ENCODE measurements at regions not wholly inside any gene's neighbourhood (a gene's known extent, or its start where the extent isn't known, plus 50 kb on each side); places are given as distances from the start of the nearest gene placed in this dataset.
A peak's percentile ranks its signal among the peaks of the same experiment; 100 is the strongest.
"Not testable (repeated sequence)": the region's sequence is repeated elsewhere in the genome, so short reads cannot be mapped to it uniquely, and the experiment has no call there.

DNA sequence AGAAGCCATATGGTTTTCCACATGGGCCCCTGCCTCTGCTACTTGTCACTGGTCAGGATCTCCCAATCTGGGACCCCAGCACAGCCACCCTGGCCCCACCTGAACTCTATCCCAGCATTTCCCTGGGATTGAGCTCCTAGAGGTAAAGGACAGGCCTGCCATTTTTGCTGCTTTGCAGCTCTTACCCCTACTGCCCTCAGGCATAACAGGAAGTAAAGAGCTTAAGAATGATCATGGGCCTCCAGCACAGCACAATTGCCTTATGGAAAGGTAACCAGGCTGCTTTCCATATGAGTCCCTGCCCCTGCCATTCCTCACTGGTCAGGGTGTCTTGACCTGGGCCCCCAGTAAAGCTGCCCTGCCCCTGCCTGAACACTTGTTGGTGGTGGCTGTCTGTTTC lies 196.6 kb upstream of the XIST start:
- no peaks in the 10 kb centered on the region for H4K20me1 ChIP-seq (ENCODE audit: insufficient read depth, low read length)
- no peak overlapping the region for H2BK5ac ChIP-seq (ENCODE audit: low read depth, low read length, poor library complexity, severe bottlenecking)
- dilution Hi-C loops (cut with HindIII; ENCODE audit: low sequenced_read_pairs, unreplicated experiment), result no loop called here
- no peak overlapping the region for H4K8ac ChIP-seq (ENCODE audit: low read depth in 2 of 2, low read length in 2 of 2)
- BruUV-seq (replicated peaks), result no TSS peak
- H3K14ac ChIP-seq (replicated peaks; ENCODE audit: low read depth, low read length), result no peak overlapping the region
- no peak overlapping the region for H2AK5ac ChIP-seq (ENCODE audit: low read depth, low read length)
- no peak overlapping the region for H3K56ac ChIP-seq (ENCODE audit: extremely low read depth, insufficient read depth, low read length)
- peaks cover 4% of the 10 kb centered on the region for H3K9me3 ChIP-seq (ENCODE audit: control insufficient read depth, insufficient read depth, low read length)
- no peak overlapping the region for H4K5ac ChIP-seq (ENCODE audit: low read depth, low read length)
- H2BK120ac ChIP-seq (ENCODE audit: low read depth, low read length), result no peak overlapping the region
- H3K9me1 ChIP-seq (ENCODE audit: insufficient read depth, low read length), result no peaks in the 10 kb centered on the region
- H3K4me3 ChIP-seq (ENCODE audit: insufficient read depth, low read depth, low read length), result no peak overlapping the region
- no peaks in the 10 kb centered on the region for H3K4me1 ChIP-seq (ENCODE audit: control insufficient read depth, insufficient read depth, low read length)
- intact Hi-C loops (cut with micrococcal nuclease), result no loop called here
- in situ Hi-C loops (cut with MboI; ENCODE audit: low sequenced_read_pairs), result no loop called here
- H3K4ac ChIP-seq (ENCODE audit: low read depth, low read length), result no peak overlapping the region
- no peak for TF ChIP-seq RFX5 (IDR thresholded peaks at IDR 0.05; ENCODE audit: low read depth, low read length)
- TF ChIP-seq, protein P1, sequence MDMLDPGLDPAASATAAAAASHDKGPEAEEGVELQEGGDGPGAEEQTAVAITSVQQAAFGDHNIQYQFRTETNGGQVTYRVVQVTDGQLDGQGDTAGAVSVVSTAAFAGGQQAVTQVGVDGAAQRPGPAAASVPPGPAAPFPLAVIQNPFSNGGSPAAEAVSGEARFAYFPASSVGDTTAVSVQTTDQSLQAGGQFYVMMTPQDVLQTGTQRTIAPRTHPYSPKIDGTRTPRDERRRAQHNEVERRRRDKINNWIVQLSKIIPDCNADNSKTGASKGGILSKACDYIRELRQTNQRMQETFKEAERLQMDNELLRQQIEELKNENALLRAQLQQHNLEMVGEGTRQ (IDR thresholded peaks at IDR 0.05; ENCODE audit: low read depth, low read length), result no peak
- TF ChIP-seq, protein P2, sequence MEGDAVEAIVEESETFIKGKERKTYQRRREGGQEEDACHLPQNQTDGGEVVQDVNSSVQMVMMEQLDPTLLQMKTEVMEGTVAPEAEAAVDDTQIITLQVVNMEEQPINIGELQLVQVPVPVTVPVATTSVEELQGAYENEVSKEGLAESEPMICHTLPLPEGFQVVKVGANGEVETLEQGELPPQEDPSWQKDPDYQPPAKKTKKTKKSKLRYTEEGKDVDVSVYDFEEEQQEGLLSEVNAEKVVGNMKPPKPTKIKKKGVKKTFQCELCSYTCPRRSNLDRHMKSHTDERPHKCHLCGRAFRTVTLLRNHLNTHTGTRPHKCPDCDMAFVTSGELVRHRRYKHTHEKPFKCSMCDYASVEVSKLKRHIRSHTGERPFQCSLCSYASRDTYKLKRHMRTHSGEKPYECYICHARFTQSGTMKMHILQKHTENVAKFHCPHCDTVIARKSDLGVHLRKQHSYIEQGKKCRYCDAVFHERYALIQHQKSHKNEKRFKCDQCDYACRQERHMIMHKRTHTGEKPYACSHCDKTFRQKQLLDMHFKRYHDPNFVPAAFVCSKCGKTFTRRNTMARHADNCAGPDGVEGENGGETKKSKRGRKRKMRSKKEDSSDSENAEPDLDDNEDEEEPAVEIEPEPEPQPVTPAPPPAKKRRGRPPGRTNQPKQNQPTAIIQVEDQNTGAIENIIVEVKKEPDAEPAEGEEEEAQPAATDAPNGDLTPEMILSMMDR (conservative IDR thresholded peaks at IDR 0.05; ENCODE audit: low read depth, low read length), result no peak
- no peak for TF ChIP-seq CHD1 (IDR thresholded peaks at IDR 0.05; ENCODE audit: low read depth, low read length)
- no peak for TF ChIP-seq RAD21 (IDR thresholded peaks at IDR 0.05; ENCODE audit: low read length)
- no peak for TF ChIP-seq NFE2L2 (IDR thresholded peaks at IDR 0.05; ENCODE audit: low read depth, low read length)
- TF ChIP-seq POLR2A (IDR thresholded peaks at IDR 0.05; ENCODE audit: low read depth, low read length), result no peak
- TF ChIP-seq BHLHE40 (IDR thresholded peaks at IDR 0.05; ENCODE audit: low read depth, low read length), result no peak
- TF ChIP-seq FOS (IDR thresholded peaks at IDR 0.05; ENCODE audit: low read depth, low read length), result no peak
- no peak overlapping the region for H3K18ac ChIP-seq (ENCODE audit: low read depth, low read length)
- no peak overlapping the region for H2AK9ac ChIP-seq (replicated peaks; ENCODE audit: low read depth, low read length, poor library complexity)
- DNase-seq, result no peak
- POLR2A ChIA-PET (ENCODE audit: unreplicated experiment), result no interaction called here
- H3K36me3 ChIP-seq (ENCODE audit: control insufficient read depth, insufficient read depth, low read length), result no peaks in the 10 kb centered on the region
- no peaks in the 10 kb centered on the region for H3K79me1 ChIP-seq (ENCODE audit: low read depth in 1 of 2, low read length in 2 of 2)
- no peak overlapping the region for H3K4me2 ChIP-seq (ENCODE audit: low read depth, low read length)
- no peak overlapping the region for H3K27ac ChIP-seq (ENCODE audit: insufficient read depth, low read length)
- ATAC-seq (ENCODE audit: low read depth), result no peak
- no peak overlapping the region for H3K9ac ChIP-seq (ENCODE audit: low read depth, low read length)
- H2AFZ ChIP-seq (replicated peaks; ENCODE audit: low read length, poor library complexity), result peak overlapping the region; percentile 51
- H2BK20ac ChIP-seq (ENCODE audit: low read depth, low read length), result no peak overlapping the region
- CTCF ChIA-PET, result no interaction called here
- H2BK15ac ChIP-seq (ENCODE audit: low read depth, low read length), result no peak overlapping the region
- no peak overlapping the region for H3K23ac ChIP-seq (ENCODE audit: low read depth, low read length)
- peaks cover 4% of the 10 kb centered on the region for H3K27me3 ChIP-seq (ENCODE audit: control insufficient read depth, insufficient read depth, low read length)
- H4K91ac ChIP-seq (ENCODE audit: insufficient read depth, low read depth, low read length), result no peak overlapping the region

DNA sequence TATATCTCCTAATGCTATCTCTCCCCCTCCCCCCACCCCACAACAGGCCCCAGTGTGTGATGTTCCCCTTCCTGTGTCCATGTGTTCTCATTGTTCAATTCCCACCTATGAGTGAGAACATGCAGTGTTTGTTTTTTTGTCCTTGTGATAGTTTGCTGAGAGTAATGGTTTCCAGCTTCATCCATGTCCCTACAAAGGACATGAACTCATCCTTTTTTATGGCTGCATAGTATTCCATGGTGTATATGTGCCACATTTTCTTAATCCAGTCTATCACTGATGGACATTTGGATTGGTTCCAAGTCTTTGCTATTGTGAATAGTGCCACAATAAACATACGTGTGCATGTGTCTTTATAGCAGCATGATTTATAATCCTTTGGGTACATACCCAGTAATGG lies 181.6 kb upstream of the XIST start:
- H3K9ac ChIP-seq (ENCODE audit: low read depth, low read length); H4K91ac ChIP-seq (ENCODE audit: insufficient read depth, low read depth, low read length); BruUV-seq (replicated peaks); in situ Hi-C loops (cut with MboI; ENCODE audit: low sequenced_read_pairs); H2BK120ac ChIP-seq (ENCODE audit: low read depth, low read length); H3K9me3 ChIP-seq (ENCODE audit: control insufficient read depth, insufficient read depth, low read length); H2AFZ ChIP-seq (replicated peaks; ENCODE audit: low read length, poor library complexity); DNase-seq; H3K56ac ChIP-seq (ENCODE audit: extremely low read depth, insufficient read depth, low read length); H3K4ac ChIP-seq (ENCODE audit: low read depth, low read length); H3K9me1 ChIP-seq (ENCODE audit: insufficient read depth, low read length); H3K36me3 ChIP-seq (ENCODE audit: control insufficient read depth, insufficient read depth, low read length); H2BK20ac ChIP-seq (ENCODE audit: low read depth, low read length); H3K27ac ChIP-seq (ENCODE audit: insufficient read depth, low read length); ATAC-seq (ENCODE audit: low read depth); CTCF ChIA-PET; H2AK5ac ChIP-seq (ENCODE audit: low read depth, low read length); H4K20me1 ChIP-seq (ENCODE audit: insufficient read depth, low read length); dilution Hi-C loops (cut with HindIII; ENCODE audit: low sequenced_read_pairs, unreplicated experiment); POLR2A ChIA-PET (ENCODE audit: unreplicated experiment); H3K27me3 ChIP-seq (ENCODE audit: control insufficient read depth, insufficient read depth, low read length); H2BK15ac ChIP-seq (ENCODE audit: low read depth, low read length); H2BK5ac ChIP-seq (ENCODE audit: low read depth, low read length, poor library complexity, severe bottlenecking); intact Hi-C loops (cut with micrococcal nuclease); H4K8ac ChIP-seq (ENCODE audit: low read depth in 2 of 2, low read length in 2 of 2); H3K14ac ChIP-seq (replicated peaks; ENCODE audit: low read depth, low read length); H3K79me1 ChIP-seq (ENCODE audit: low read depth in 1 of 2, low read length in 2 of 2); H3K4me2 ChIP-seq (ENCODE audit: low read depth, low read length); H3K18ac ChIP-seq (ENCODE audit: low read depth, low read length); H3K4me1 ChIP-seq (ENCODE audit: control insufficient read depth, insufficient read depth, low read length); H3K4me3 ChIP-seq (ENCODE audit: insufficient read depth, low read depth, low read length); H2AK9ac ChIP-seq (replicated peaks; ENCODE audit: low read depth, low read length, poor library complexity); H4K5ac ChIP-seq (ENCODE audit: low read depth, low read length); H3K23ac ChIP-seq (ENCODE audit: low read depth, low read length): not testable (repeated sequence)
- WGBS, 2 experiments (ENCODE audit: extremely low coverage in 2 of 2, insufficient read length in 1 of 2), result no CpG with 5 or more reads among the region's 1 CpG

All from IMR-90 (cell line).